ENCODE measurements at regions not wholly inside any gene's neighbourhood (a gene's known extent, or its start where the extent isn't known, plus 50 kb on each side); places are given as distances from the start of the nearest gene placed in this dataset.

- Histone ChIP-seq H4K20me1 (ENCODE audit: insufficient read depth, low read length) (no peaks in the 10 kb centered on the region), H3K9me3 (ENCODE audit: low read length) (no peaks in the 10 kb centered on the region), H3K27me3 (ENCODE audit: control insufficient read depth in 1 of 2, insufficient read depth in 2 of 2, low read length in 2 of 2) (0 out of 5 replicates have a peak, but pooled peaks cover 0 to 4% of the 10 kb centered on the region in 2 experiments), H3K4me3 (replicated peaks in 1 of 3; ENCODE audit: insufficient read depth in 1 of 3, low read depth in 2 of 3, low read length in 3 of 3) (no peak overlapping the region), H3K9ac (ENCODE audit: insufficient read depth, low read depth, low read length) (no peak overlapping the region), H3K27ac (ENCODE audit: extremely low read length, insufficient read depth, low read length) (no peak overlapping the region), H3K79me2 (ENCODE audit: insufficient read depth, low read length) (no peaks in the 10 kb centered on the region), H3K4me1 (ENCODE audit: insufficient read depth, low read length) (peaks cover 9% of the 10 kb centered on the region), H3K4me2 (ENCODE audit: low read depth, low read length) (no peak overlapping the region), H2AFZ (ENCODE audit: low read length) (no peak overlapping the region), H3K36me3 (replicated peaks in 1 of 2; ENCODE audit: control insufficient read depth in 1 of 2, insufficient read depth in 2 of 2, low read length in 2 of 2) (no peaks in the 10 kb centered on the region)
- no peak for ATAC-seq
- TF ChIP-seq HOXA7 (CRISPR knock-in tag; IDR thresholded peaks at IDR 0.05) = no peak
- no peak for TF ChIP-seq ZNF350 (CRISPR knock-in tag; IDR thresholded peaks at IDR 0.05; ENCODE audit: borderline replicate concordance, low read depth)
- TF ChIP-seq LBX2 (CRISPR knock-in tag; IDR thresholded peaks at IDR 0.05; ENCODE audit: borderline replicate concordance) = no peak
- no peak for TF ChIP-seq ZNF569 (CRISPR knock-in tag; IDR thresholded peaks at IDR 0.05; ENCODE audit: borderline replicate concordance)
- TF ChIP-seq SAFB2 (CRISPR knock-in tag; IDR thresholded peaks at IDR 0.05; ENCODE audit: borderline replicate concordance, low read depth) = no peak
- no peak for TF ChIP-seq SMARCC2 (IDR thresholded peaks at IDR 0.05)
- no peak for TF ChIP-seq SRSF1 (optimal IDR thresholded peaks at IDR 0.05; ENCODE audit: low read depth, low read length)
- TF ChIP-seq ZNF260 (CRISPR knock-in tag; IDR thresholded peaks at IDR 0.05; ENCODE audit: borderline replicate concordance, low read depth) = no peak
- TF ChIP-seq DR1 (CRISPR knock-in tag; IDR thresholded peaks at IDR 0.05) = no peak
- TF ChIP-seq RAD21 (CRISPR knock-in tag; IDR thresholded peaks at IDR 0.05) = no peak
- TF ChIP-seq SCMH1 (CRISPR knock-in tag; IDR thresholded peaks at IDR 0.05; ENCODE audit: borderline replicate concordance) = no peak
- TF ChIP-seq RFXAP (CRISPR knock-in tag; IDR thresholded peaks at IDR 0.05; ENCODE audit: borderline replicate concordance) = no peak
- no peak for TF ChIP-seq NKX3-1 (CRISPR knock-in tag; IDR thresholded peaks at IDR 0.05)
- TF ChIP-seq MED1 (CRISPR knock-in tag; IDR thresholded peaks at IDR 0.05) = no peak
- FAIRE-seq = no peak
- intact Hi-C loops (cut with micrococcal nuclease; ENCODE audit: unreplicated experiment) = no loop called here
- in situ Hi-C loops (cut with HindIII; ENCODE audit: extremely low pct_ligation_motif_present, low pct_unique_long_range_greater_than_20kb) = no loop called here
- POLR2A ChIA-PET = no interaction called here
- DNase-seq (ENCODE audit: low spot score) = no peak
- CTCF ChIA-PET (ENCODE audit: low intra/inter-chr PET ratio, low total read pairs) = no interaction called here
- no TSS peak for BruUV-seq (replicated peaks)
- 35% methylated on average over 4 of the region's 4 CpGs for WGBS (ENCODE audit: low lambda C conversion rate)
Observed at GRCh38 chr17:14873996-14874395, 391.1 kb downstream of the PMP22 start.

Data from HepG2 (cell line).